ENCODE measurements at regions not wholly inside any gene's neighbourhood (a gene's known extent, or its start where the extent isn't known, plus 50 kb on each side); places are given as distances from the start of the nearest gene placed in this dataset.
A peak's percentile ranks its signal among the peaks of the same experiment; 100 is the strongest.

GRCh38 chr7:41237956-41238355 is 464.9 kb downstream of the INHBA start:
- no peak for DNase-seq (ENCODE audit: low spot score)

DNA sequence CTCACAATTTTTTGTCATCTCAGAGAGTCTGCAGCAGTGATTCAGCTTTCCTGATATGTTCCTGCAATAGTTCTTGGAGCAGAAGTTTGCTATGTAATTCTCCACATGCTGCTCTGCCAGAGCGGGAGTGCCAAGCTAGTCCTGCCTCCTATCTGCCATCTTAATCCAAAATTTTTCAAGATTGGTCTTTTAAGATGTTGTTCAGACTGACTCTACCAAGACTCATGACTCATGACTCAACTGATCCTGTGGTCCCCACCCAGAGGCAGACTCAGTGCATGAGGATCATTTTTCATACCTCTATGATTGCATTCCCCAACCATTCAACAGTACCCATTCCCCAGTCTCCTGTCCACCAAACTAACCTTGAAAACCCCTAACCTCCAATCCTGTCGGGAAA is 470.8 kb downstream of the INHBA start:
- DNase-seq (ENCODE audit: low spot score): no peak

- peak; percentile 5 for DNase-seq (ENCODE audit: low spot score)
Observed at GRCh38 chr7:41224063-41224763, 478.7 kb downstream of the INHBA start.

- DNase-seq (ENCODE audit: low spot score): peak; percentile 60
Observed at GRCh38 chr7:41222746-41223145, 480.1 kb downstream of the INHBA start.

DNA sequence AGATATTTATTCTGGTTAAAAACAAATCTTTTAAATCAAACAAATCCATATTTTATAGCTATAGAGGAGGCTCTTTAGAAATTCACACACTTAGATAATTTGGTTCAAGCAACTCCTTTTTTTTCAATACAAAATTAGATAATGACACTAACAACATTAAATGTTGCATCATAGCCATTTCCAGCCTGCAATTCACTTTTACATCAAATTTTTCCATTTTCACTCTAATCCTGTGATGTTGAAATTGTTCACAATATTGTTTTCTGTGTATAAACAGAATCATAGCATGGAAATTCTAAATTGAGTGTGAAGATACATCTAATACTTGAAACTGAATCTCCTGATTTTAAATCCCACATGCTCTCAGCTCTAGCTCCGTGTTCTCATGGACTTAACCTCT is 482.6 kb downstream of the INHBA start:
- no peak for DNase-seq (ENCODE audit: low spot score)

DNA sequence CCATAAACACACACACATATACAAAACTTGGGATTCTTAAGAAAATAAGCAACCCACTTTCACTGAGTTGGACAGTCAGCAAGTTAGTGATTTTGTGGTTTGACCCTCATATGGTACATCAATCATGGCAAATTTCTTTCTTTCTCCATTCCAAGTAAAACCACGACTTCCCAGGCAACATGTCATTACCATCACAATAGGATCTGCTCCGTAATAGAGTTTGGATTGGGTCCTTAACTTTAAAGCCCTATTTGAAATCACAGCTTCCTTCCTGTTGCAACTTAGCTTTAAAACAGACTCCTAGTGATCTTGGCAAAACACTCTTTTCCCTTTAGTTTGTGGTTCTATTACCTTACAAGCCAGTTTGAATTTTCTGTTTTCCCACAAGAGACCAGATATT is 483.6 kb downstream of the INHBA start:
- DNase-seq (ENCODE audit: low spot score): no peak

DNA sequence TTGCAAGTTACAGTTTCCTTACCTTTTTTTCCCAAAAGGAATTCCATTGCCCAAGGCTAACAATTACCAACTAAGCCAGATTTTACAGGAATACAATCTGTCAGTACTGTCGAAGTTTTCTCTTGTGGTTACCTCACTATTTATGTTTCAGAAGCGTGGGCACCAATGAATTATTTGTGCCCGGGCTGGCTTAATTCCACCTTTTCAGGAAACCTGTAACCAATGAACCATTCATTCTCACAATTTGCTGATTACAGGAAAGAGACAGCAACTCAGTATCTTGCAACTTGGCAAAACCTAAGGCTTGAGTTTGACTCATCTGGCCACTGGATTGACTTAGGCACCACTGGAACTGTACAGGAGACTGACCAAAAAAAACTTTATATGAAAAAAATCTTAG is 485.6 kb downstream of the INHBA start:
- no peak for DNase-seq (ENCODE audit: low spot score)

DNA sequence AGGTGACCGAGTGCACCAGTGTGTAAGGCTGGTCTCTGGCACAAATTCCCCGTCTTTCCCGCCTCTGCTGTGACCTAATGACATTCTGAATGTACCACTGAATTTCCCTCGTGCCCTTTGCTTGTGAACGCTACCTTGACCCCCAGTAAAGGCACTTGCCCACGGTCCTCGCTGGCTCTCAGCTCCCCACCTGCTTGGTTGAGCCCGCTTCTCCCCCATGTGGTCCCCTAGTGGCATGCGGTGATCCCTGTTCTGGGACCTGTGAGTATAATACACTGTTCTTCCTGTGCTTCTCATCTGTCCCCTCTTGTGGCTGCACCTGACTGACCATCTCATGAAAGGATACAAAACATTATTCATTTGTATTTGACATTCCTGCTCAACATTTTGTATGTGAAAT is 495.7 kb downstream of the INHBA start:
- no peak for DNase-seq (ENCODE audit: low spot score)

- DNase-seq (ENCODE audit: low spot score): no peak
Observed at GRCh38 chr7:41206267-41206666, 496.6 kb downstream of the INHBA start.

- no peak for DNase-seq (ENCODE audit: low spot score)
Observed at GRCh38 chr7:41205600-41205999, 497.3 kb downstream of the INHBA start.

GRCh38 chr7:41203542-41203941 is 499.3 kb downstream of the INHBA start:
- DNase-seq (ENCODE audit: low spot score): no peak

- no peak for DNase-seq (ENCODE audit: low spot score)
Observed at GRCh38 chr7:41201021-41201420, 501.9 kb downstream of the INHBA start.

DNA sequence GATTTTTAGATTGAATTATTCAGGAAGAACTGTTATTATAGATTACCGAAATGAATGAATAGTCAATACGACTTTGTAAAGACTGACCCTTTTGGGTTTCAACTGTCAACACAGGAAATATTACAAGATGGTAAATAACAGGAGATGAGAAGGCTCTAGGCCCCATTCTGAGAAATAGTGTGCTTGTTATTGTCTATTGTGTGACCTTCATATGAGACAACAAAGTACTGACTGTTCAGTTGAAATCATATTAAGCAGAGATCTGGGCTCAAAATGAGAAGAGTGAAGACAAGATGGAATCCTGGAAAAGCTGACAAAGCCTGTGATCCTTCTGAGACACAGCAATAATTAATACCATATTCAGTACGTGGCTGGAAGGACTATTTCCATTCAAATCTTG is 503.8 kb downstream of the INHBA start:
- no peak for DNase-seq (ENCODE audit: low spot score)

- DNase-seq (ENCODE audit: low spot score): no peak
Observed at GRCh38 chr7:41198502-41198901, 504.4 kb downstream of the INHBA start.

DNA sequence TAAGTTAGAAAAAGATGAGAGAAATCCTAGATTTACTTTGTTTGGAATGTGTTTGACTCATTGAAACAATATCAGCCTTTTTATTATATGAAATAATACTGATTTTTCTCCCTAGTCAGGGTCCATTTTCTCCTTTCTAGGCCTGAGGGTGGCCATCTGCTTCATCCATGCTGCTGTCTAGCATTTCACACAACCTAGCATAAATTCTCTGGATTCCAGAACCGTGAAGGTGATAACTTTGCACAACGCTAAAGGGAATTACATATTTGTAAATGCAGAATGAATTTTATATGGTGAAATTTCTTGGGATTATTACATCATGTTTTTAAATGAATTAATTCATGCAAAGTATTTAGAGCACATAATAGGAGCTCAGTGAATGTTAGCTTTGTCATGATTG is 505.1 kb downstream of the INHBA start:
- DNase-seq (ENCODE audit: low spot score): peak; percentile 5

GRCh38 chr7:41193738-41194282 is 509.1 kb downstream of the INHBA start:
- no peak for DNase-seq (ENCODE audit: low spot score)

DNA sequence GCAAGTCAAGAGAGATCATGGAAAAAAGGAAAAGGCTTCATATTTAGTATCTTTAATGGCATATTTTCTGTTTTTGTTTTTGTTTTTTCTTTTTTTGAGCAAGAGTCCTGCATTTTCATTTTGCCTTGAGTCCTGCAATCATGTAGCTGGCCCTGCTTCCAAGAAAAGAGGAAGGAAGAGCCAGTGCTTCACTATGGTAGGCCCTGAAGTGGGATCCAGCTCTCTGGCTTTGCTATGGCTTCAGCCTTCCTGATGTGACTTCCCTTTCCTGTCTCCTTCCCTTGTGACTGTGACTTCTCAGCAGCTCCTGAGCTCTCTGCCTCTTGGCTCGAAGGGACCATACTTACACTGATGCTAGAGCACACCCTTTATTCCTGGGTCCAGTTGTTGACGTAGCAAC is 512.3 kb downstream of the INHBA start:
- DNase-seq (ENCODE audit: low spot score): no peak

DNA sequence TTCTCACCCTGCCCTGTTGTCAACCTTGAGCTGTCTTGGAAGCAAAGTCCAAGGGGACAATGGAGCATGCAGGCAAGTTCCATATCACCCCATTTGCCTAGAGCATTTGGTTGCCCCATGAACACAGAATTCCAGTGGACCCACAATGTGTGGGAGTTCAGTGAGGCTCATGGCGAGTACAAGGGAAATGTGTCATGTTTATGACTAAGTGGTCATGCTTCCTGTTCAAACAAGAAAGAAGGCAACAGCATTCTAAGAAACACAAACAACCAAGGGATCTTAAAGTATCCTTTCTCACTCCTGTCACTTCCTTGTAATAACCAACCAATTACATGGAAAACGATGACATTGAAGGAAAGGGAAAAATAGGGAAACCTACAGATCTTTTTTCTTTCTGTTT is 513.0 kb downstream of the INHBA start:
- peak; percentile 58 for DNase-seq (ENCODE audit: low spot score)

GRCh38 chr7:41188163-41189130 is 514.4 kb downstream of the INHBA start:
- peak; percentile 52 for DNase-seq (ENCODE audit: low spot score)

DNA sequence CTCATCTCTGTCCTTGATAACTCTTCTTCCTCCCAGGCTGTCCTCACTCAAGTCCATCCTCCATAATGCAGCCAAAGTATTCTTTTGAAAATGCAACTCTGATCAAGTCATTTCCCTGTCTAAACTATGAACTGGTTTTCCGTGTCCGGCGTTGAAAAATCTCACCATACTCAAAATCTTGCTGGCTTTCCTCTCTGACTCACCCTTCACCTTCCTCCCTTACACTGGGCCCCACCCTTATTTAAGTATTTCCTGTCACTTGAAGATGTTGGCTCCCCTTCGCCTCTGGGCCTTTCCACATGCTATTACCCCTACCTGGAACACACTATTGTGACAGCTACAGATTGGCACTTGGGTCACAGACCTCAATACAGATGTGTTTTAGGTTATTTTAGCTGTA is 515.6 kb downstream of the INHBA start:
- no peak for DNase-seq (ENCODE audit: low spot score)

DNA sequence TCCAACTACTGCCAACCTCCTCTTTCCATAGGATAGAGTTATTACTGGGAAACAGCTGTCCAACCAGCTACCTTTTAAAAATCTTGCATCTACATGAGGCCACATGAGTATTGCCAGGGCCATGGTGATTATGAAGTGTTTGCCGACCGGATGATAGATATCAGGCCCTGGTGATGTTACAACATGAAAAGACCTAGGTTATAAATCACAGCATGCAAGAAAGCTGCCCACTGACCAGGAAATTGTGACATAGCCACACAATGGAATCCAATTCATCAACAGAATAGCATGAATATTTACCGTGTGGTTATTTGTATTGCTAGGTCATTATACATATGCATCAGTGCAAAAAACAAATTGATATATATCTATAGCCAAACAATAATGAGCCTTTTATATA is 517.0 kb downstream of the INHBA start:
- DNase-seq (ENCODE audit: low spot score): no peak

DNA sequence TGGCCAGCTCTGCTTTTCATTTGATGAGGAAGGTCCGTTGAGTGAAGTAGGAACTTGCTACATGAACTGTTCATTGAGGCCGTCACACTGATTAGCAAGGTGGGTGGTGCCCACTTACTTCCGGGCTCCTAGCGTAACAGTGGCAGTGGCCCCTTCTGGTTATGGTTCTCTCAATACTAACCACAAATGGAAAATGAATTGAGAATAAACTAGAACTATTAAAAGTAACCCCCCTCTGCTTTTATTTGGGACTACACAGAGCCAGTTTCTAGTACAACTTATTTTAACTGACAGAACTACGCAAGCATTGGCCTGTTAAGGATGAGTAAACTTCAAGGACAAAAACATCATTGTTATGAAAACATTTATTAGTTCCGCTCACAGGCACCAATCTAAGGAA is 519.1 kb downstream of the INHBA start:
- DNase-seq (ENCODE audit: low spot score): no peak

- DNase-seq (ENCODE audit: low spot score): no peak
Observed at GRCh38 chr7:41182782-41183181, 520.1 kb downstream of the INHBA start.

Data from hepatic stellate cell (primary cell).